Panc1 (cell line): ENCODE measurements at regions not wholly inside any gene's neighbourhood (a gene's known extent, or its start where the extent isn't known, plus 50 kb on each side); places are given as distances from the start of the nearest gene placed in this dataset.

Experiments
- ATAC-seq: fragments of 200-7000 bp; cut with Tn5 transposase; 2 replicates; pipeline ENCODE4 v1.9.1; 2020; ENCODE audit warnings: mild to moderate bottlenecking, moderate library complexity
- BruUV-seq: library from RNA; stranded (reverse); fragments of 400-500 nt; replicated peaks from 2 replicates; lab custom pipeline; 2021; lab: Mats Ljungman, UMichigan
- CTCF ChIA-PET: fragments of 300-600 bp; sonication (Branson Sonifier 250); formaldehyde crosslinking; loops from one replicate; lab custom pipeline; 2022; ENCODE audit warnings: antibody characterized with exemption; lab: Charles Lee
- POLR2A ChIA-PET: fragments of 300-600 bp; sonication (Branson Sonifier 250); formaldehyde crosslinking; loops from one replicate; lab custom pipeline; 2022; ENCODE audit warnings: antibody characterized with exemption; lab: Charles Lee
- DNase-seq: peaks from one replicate; pipeline ENCODE4 v3.0.0-alpha.2; 2010; ENCODE audit warnings: low read depth, low spot score
- H3K27ac ChIP-seq: 2 replicates; pipeline ENCODE4 v1.5.1; 2011; ENCODE audit warnings: mild to moderate bottlenecking, low read length, inconsistent platforms
- H3K27me3 ChIP-seq: fragments of 200-500 bp; sonication (Bioruptor generic); 2 replicates; pipeline ENCODE4 v1.6.0; 2014; ENCODE audit warnings: low read length, inconsistent platforms; ENCODE audit not compliant: control insufficient read depth, insufficient read depth
- H3K36me3 ChIP-seq: fragments of 200-500 bp; sonication (Bioruptor generic); 2 replicates; pipeline ENCODE4 v1.5.1; 2014; ENCODE audit warnings: inconsistent platforms, mild to moderate bottlenecking, low read length, moderate library complexity; ENCODE audit not compliant: control insufficient read depth, insufficient read depth
- H3K4me1 ChIP-seq: 2 replicates; pipeline ENCODE4 v1.5.1; 2011; ENCODE audit warnings: inconsistent platforms, mild to moderate bottlenecking, low read length, moderate library complexity; ENCODE audit not compliant: control insufficient read depth, insufficient read depth
- H3K4me3 ChIP-seq, 2 experiments: 2 replicates each; pipeline ENCODE4 v1.5.1; 2011 to 2012; ENCODE audit warnings: low read depth in 2 of 2, low read length in 2 of 2, mild to moderate bottlenecking in 2 of 2, inconsistent platforms in 1 of 2, moderate library complexity in 1 of 2
- H3K9me3 ChIP-seq: fragments of 200-500 bp; sonication (Bioruptor generic); 2 replicates; pipeline ENCODE4 v1.5.1; 2014; ENCODE audit warnings: low read depth, mild to moderate bottlenecking, inconsistent platforms, low read length, moderate library complexity; ENCODE audit not compliant: control insufficient read depth, insufficient read depth
- POLR2AphosphoS5 ChIP-seq: IDR thresholded peaks from 2 replicates; pipeline ENCODE4 v1.6.1; 2012; ENCODE audit warnings: mild to moderate bottlenecking, low read depth, low read length, moderate library complexity
- REST ChIP-seq, 2 experiments: IDR thresholded peaks; 2 replicates each; pipeline ENCODE4 v1.6.1; 2011 to 2012; ENCODE audit warnings: low read depth in 2 of 2, control low read depth in 1 of 2, low read length in 1 of 2, mild to moderate bottlenecking in 1 of 2, moderate library complexity in 1 of 2; ENCODE audit not compliant: insufficient read depth in 1 of 2
- SIN3A ChIP-seq: IDR thresholded peaks from 2 replicates; pipeline ENCODE4 v1.6.1; 2012; ENCODE audit warnings: low read depth, mild to moderate bottlenecking, low read length, moderate library complexity, borderline replicate concordance; ENCODE audit not compliant: insufficient read depth
- TCF7L2 ChIP-seq: IDR thresholded peaks from 2 replicates; pipeline ENCODE4 v1.6.1; 2011; ENCODE audit warnings: mild to moderate bottlenecking, low read depth, low read length, inconsistent platforms
- in situ Hi-C: cut with HindIII; loops from 2 replicates; pipeline ENCODE4 v1.10.0; 2016; ENCODE audit warnings: low sequenced_read_pairs, low pct_unique_long_range_greater_than_20kb
- intact Hi-C: fragments of 100-400 bp; cut with micrococcal nuclease; formaldehyde crosslinking; loops from one replicate; pipeline ENCODE4 v1.10.0; 2022; ENCODE audit not compliant: unreplicated experiment
- TF ChIP-seq, protein P1 (sequence below): fragments of 450-650 bp; IDR thresholded peaks from 2 replicates; pipeline ENCODE4 v1.5.1; 2017; ENCODE audit warnings: mild to moderate bottlenecking

- ATAC-seq, result no peak
- no peak for TF ChIP-seq TCF7L2
- TF ChIP-seq SIN3A, result no peak
- TF ChIP-seq REST (IDR thresholded peaks at IDR 0.05; ENCODE audit: insufficient read depth in 1 of 2, low read depth in 2 of 2, low read length in 1 of 2), result no peak
- TF ChIP-seq POLR2AphosphoS5, result no peak
- TF ChIP-seq, protein P1, sequence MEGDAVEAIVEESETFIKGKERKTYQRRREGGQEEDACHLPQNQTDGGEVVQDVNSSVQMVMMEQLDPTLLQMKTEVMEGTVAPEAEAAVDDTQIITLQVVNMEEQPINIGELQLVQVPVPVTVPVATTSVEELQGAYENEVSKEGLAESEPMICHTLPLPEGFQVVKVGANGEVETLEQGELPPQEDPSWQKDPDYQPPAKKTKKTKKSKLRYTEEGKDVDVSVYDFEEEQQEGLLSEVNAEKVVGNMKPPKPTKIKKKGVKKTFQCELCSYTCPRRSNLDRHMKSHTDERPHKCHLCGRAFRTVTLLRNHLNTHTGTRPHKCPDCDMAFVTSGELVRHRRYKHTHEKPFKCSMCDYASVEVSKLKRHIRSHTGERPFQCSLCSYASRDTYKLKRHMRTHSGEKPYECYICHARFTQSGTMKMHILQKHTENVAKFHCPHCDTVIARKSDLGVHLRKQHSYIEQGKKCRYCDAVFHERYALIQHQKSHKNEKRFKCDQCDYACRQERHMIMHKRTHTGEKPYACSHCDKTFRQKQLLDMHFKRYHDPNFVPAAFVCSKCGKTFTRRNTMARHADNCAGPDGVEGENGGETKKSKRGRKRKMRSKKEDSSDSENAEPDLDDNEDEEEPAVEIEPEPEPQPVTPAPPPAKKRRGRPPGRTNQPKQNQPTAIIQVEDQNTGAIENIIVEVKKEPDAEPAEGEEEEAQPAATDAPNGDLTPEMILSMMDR, result no peak
- POLR2A ChIA-PET, result no interaction called here
- Histone ChIP-seq H3K36me3 (no peaks in the 10 kb centered on the region), H3K4me1 (no peaks in the 10 kb centered on the region), H3K27ac (no peak overlapping the region), H3K4me3 (no peak overlapping the region), H3K27me3 (no peaks in the 10 kb centered on the region), H3K9me3 (no peaks in the 10 kb centered on the region)
- in situ Hi-C loops, result no loop called here
- DNase-seq, result no peak
- intact Hi-C loops, result no loop called here
- CTCF ChIA-PET, result no interaction called here
- BruUV-seq, result no TSS peak
Measured at GRCh38 chr14:34170882-34171281, 220.0 kb upstream of the EGLN3 start.

DNA sequence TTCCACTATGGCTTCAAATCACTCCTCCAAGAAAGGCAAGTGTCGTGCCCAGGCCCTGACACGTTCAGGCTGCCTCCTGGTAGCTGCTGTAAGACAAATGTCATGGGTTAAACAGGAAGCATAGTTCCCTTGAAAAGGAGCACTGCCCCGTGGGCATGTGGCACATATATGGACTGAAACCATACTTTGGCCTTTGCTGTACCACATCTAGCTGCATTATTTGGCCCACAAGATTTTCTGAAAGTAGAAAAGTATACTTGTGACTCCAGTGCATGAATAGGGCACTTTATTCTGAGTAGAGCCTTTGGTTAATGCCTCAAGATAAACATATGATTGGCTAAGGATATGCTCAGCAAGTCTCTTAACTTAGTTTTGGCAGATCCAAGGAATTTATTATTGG is 218.7 kb upstream of the EGLN3 start:
- no peaks in the 10 kb centered on the region for H3K9me3 ChIP-seq
- POLR2A ChIA-PET, result no interaction called here
- CTCF ChIA-PET, result no interaction called here

More for the DNA sequence above, 218.7 kb upstream of the EGLN3 start:
- no TSS peak for BruUV-seq
- TF ChIP-seq TCF7L2, result no peak
- no peak for TF ChIP-seq POLR2AphosphoS5
- TF ChIP-seq SIN3A, result no peak
- no peak for TF ChIP-seq REST (IDR thresholded peaks at IDR 0.05; ENCODE audit: insufficient read depth in 1 of 2, low read depth in 2 of 2, low read length in 1 of 2)
- TF ChIP-seq, protein P1, result no peak
- Histone ChIP-seq H3K4me1 (no peaks in the 10 kb centered on the region), H3K4me3 (no peak overlapping the region), H3K36me3 (no peaks in the 10 kb centered on the region), H3K27ac (no peak overlapping the region), H3K27me3 (no peaks in the 10 kb centered on the region)
- ATAC-seq, result no peak
- DNase-seq, result no peak
- in situ Hi-C loops, result no loop called here
- intact Hi-C loops, result no loop called here
